Left lung (tissue), 4 donors: ENCODE measurements at regions not wholly inside any gene's neighbourhood (a gene's known extent, or its start where the extent isn't known, plus 50 kb on each side); places are given as distances from the start of the nearest gene placed in this dataset.

Source experiments
- ATAC-seq: fragments of 200-7000 bp; cut with Tn5 transposase; one replicate; pipeline ENCODE4 v1.9.1; 2020; ENCODE audit warnings: moderate library complexity
- DNase-seq, 4 donors: peaks; one replicate each; pipeline ENCODE4 v3.0.0-alpha.2; 2013 to 2020
- H3K27ac ChIP-seq, 2 donors: fragments of 200-600 bp; sonication (generic) in 1 of 2; one replicate each; pipeline versions ENCODE4 v1.5.0 to v1.8.0; 2020 to 2021
- H3K27me3 ChIP-seq, 2 donors: fragments of 200-600 bp; sonication (generic) in 1 of 2; one replicate each; pipeline versions ENCODE4 v1.5.0 to v1.8.0; 2020 to 2021
- H3K36me3 ChIP-seq, 2 donors: fragments of 200-600 bp; sonication (generic) in 1 of 2; one replicate each; pipeline versions ENCODE4 v1.5.0 to v1.8.0; 2020 to 2021
- H3K4me1 ChIP-seq, 2 donors: fragments of 200-600 bp; one replicate each; pipeline ENCODE4 v1.8.0; 2021
- H3K4me3 ChIP-seq, 2 donors: fragments of 200-600 bp; sonication (generic) in 1 of 2; one replicate each; pipeline versions ENCODE4 v1.5.0 to v1.8.0; 2020 to 2021; ENCODE audit warnings: mild to moderate bottlenecking in 1 of 2
- H3K9me3 ChIP-seq, 2 donors: fragments of 200-600 bp; sonication (generic) in 1 of 2; one replicate each; pipeline versions ENCODE4 v1.5.0 to v1.8.0; 2020 to 2021
- intact Hi-C, 2 donors: fragments of 100-400 bp; cut with DNase I; formaldehyde crosslinking; loops; one replicate each; pipeline versions ENCODE4 v1.11.2 to v1.14.2; 2022
- TF ChIP-seq, protein P1 (sequence below), 2 donors: fragments of 200-600 bp; sonication (generic) in 1 of 2; IDR thresholded peaks; one replicate each; pipeline versions ENCODE4 v1.5.0 to v1.8.0; 2021; ENCODE audit warnings: antibody characterized with exemption in 2 of 2
- donor health status: DM: no; HTN: yes; CAD: no.
- donor health status: DM: no; HTN: no; CAD: no.

DNA sequence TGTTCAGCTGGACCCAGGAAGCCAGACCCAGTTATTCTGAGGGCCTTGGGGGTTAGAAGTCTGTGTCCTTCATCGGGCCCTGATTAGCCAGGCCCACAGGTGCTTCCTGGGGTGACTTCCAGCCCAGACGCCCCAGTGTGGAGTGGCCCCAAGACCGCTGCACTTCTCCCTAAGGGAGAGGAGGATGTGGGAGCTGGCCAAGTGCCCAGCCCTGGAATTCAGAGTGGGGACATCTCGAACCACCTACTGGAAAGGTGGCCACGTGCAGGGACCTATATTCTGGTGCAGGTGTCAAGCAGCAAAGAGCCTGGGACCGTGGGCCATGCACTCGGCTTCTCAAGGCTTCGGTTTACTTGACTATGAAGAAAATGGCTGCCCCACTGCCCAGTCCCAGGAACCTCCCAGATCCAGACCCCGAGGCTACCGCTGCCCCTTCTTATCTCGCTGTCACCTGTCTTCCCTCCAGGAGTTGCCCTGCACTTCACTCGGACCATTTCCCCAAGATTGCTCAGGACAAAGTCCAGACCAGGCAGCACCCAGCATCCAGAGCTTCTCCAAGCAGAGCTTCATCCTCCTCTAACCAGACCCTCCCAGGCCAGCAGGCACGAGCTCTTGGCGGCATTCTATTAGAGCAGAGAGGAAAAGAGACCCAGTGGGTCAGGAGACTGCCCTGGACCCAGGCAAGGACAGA, 142.8 kb upstream of the ID2 start:
- no peak for ATAC-seq
- Histone ChIP-seq H3K27ac (peak overlapping the region; percentile 55 to 67), H3K27me3 (no peaks in the 10 kb centered on the region), H3K36me3 (no peaks in the 10 kb centered on the region), H3K9me3 (no peaks in the 10 kb centered on the region), H3K4me3 (no peak overlapping the region), H3K4me1 (peaks cover 36 to 96% of the 10 kb centered on the region in 2 donors)
- TF ChIP-seq, protein P1, sequence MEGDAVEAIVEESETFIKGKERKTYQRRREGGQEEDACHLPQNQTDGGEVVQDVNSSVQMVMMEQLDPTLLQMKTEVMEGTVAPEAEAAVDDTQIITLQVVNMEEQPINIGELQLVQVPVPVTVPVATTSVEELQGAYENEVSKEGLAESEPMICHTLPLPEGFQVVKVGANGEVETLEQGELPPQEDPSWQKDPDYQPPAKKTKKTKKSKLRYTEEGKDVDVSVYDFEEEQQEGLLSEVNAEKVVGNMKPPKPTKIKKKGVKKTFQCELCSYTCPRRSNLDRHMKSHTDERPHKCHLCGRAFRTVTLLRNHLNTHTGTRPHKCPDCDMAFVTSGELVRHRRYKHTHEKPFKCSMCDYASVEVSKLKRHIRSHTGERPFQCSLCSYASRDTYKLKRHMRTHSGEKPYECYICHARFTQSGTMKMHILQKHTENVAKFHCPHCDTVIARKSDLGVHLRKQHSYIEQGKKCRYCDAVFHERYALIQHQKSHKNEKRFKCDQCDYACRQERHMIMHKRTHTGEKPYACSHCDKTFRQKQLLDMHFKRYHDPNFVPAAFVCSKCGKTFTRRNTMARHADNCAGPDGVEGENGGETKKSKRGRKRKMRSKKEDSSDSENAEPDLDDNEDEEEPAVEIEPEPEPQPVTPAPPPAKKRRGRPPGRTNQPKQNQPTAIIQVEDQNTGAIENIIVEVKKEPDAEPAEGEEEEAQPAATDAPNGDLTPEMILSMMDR (IDR thresholded peaks at IDR 0.05): no peak
- intact Hi-C loops: no loop called here
- peak in 1 of 4 donors; percentile 66 for DNase-seq

DNA sequence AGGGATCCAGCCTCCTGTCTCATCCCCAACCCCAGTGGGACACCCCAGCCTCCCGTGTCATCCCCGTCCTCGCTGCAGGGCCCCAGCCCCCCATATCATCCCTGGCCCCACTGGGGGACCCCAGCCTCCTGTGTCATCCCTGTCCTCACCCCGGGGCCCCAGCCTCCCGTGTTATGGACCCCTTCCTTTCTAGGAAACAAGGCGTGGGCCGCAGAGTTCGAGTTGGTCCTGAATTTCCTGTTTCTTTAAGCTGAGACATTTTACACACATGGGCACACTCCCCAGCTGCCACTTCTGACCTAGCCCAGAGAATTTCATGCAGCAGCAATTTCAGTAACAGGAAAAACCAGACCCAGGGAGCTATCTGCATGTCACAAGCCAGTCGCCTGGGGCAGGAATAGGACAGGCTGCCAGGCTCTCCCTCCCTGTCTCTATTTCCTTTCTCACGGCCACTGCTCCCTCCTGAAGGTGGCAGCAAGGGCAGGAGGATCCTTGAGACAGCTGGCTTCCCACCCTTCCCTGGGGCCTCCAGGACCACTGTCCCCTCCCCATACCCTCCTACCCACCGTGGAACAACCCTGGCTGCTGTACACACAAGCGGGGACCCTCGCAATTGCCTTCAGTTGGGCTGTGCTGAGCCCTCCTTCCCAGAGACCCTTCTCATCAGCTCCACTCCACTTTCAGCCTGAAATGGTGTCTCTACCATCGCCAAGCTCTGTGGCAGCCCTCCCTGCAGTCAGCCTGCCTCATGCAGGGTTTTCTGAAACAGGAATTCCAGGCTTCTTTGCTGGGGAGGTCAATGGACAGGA, 141.9 kb upstream of the ID2 start:
- Histone ChIP-seq H3K36me3 (no peaks in the 10 kb centered on the region), H3K27me3 (no peaks in the 10 kb centered on the region), H3K9me3 (no peaks in the 10 kb centered on the region), H3K27ac (peak overlapping the region; percentile 55 to 67), H3K4me1 (peaks cover 43 to 96% of the 10 kb centered on the region in 2 donors), H3K4me3 (no peak overlapping the region)
- peak; percentile 48 for ATAC-seq
- peak; percentile 51 to 88 (median 74) for DNase-seq
- intact Hi-C loops: no loop called here
- TF ChIP-seq, protein P1 (IDR thresholded peaks at IDR 0.05): no peak

DNA sequence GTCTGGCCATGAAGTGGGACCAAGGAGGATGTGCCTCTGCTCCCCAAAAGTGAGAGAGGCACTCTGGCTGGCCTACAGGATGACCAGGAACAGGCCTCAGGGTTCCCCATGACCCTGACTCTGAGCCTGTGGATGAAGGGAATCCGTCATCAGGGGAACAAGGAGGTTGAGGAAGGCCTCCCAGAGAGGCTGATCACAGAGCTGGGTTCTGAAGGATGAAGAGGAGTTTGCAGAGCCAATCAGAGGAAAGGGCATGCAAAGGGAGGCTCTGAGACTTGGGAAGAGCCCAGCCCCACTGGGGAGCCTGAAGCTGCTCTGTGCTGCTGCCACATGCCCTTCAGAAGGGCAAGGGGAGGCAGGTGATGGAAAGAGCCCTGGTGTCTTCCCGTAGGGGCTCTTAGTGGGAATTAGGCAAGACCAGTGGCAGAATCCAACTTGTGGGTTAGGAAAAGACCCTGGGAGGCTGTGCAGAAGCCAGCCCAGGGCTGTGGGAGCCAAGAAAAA, 141.3 kb upstream of the ID2 start:
- Histone ChIP-seq H3K9me3 (no peaks in the 10 kb centered on the region), H3K4me1 (peaks cover 37 to 96% of the 10 kb centered on the region in 2 donors), H3K27ac (peak overlapping the region; percentile 55 to 67)

DNA sequence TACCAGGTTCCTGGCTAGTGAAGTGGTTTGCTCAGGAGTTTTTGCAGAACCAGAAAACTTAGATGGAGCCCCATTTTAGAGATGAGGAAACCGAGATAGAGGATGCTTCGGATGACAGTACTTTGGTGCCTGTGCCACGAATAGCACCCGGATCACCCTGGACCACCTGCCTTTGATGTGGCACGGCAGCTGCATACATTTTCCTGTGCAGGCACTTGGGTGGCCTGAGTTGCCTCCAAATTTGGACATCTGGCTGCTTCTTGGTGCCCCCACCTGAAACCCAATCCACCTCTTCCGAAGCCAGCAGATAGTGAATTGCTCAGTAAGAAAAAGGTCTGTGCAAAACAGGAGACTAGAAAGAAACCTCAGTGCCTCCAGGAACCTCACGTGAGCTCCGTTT, 140.6 kb upstream of the ID2 start:
- peaks cover 34 to 96% of the 10 kb centered on the region in 2 donors for H3K4me1 ChIP-seq
- no peak overlapping the region for H3K4me3 ChIP-seq
- no peak for ATAC-seq
- no peak for DNase-seq
- no peaks in the 10 kb centered on the region for H3K9me3 ChIP-seq
- TF ChIP-seq, protein P1 (IDR thresholded peaks at IDR 0.05): no peak
- H3K27me3 ChIP-seq: no peaks in the 10 kb centered on the region
- no peaks in the 10 kb centered on the region for H3K36me3 ChIP-seq
- intact Hi-C loops: no loop called here
- no peak overlapping the region for H3K27ac ChIP-seq

More for the DNA sequence above, 141.3 kb upstream of the ID2 start:
- DNase-seq: no peak
- no peak for ATAC-seq
- Histone ChIP-seq H3K4me3 (no peak overlapping the region), H3K27me3 (no peaks in the 10 kb centered on the region), H3K36me3 (no peaks in the 10 kb centered on the region)
- TF ChIP-seq, protein P1 (IDR thresholded peaks at IDR 0.05): no peak
- intact Hi-C loops: no loop called here

DNA sequence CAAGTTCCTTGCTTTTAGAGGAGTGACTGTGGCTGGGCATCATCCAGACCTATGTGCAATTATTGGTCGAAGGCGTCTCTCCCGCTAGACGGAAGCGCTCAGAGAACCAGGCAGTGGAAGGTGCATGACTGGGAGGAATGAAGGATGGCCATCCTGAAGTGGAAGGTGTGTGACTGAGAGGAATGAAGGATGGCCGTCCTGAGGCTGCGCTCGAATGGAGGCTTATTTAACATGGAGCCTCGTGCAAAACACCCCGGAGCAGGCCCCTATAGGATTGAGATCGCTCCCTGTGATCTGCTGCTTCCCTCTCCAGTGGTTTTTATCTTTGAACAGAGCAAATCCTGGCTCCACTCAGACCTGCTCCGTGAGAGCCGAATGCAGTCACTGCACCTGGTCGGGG, 140.2 kb upstream of the ID2 start:
- no peaks in the 10 kb centered on the region for H3K36me3 ChIP-seq
- no peak for ATAC-seq
- TF ChIP-seq, protein P1 (IDR thresholded peaks at IDR 0.05): no peak

More for the DNA sequence above, 140.2 kb upstream of the ID2 start:
- Histone ChIP-seq H3K9me3 (no peaks in the 10 kb centered on the region), H3K27ac (no peak overlapping the region), H3K27me3 (no peaks in the 10 kb centered on the region), H3K4me3 (no peak overlapping the region), H3K4me1 (peaks cover 30 to 96% of the 10 kb centered on the region in 2 donors)
- no peak for DNase-seq
- intact Hi-C loops: no loop called here
